Vagina (tissue), 2 donors: ENCODE measurements at regions not wholly inside any gene's neighbourhood (a gene's known extent, or its start where the extent isn't known, plus 50 kb on each side); places are given as distances from the start of the nearest gene placed in this dataset.

Experiments
- POLR2A ChIP-seq, 2 donors: fragments of 450-650 bp; IDR thresholded peaks; one replicate each; pipeline ENCODE4 v1.6.1; 2017; ENCODE audit warnings: antibody characterized with exemption in 2 of 2, mild to moderate bottlenecking in 2 of 2, moderate library complexity in 2 of 2
- POLR2AphosphoS5 ChIP-seq, 2 donors: sonication (generic); formaldehyde crosslinking; IDR thresholded peaks; one replicate each; pipeline ENCODE4 v1.9.0; 2017; ENCODE audit warnings: antibody characterized with exemption in 2 of 2, mild to moderate bottlenecking in 2 of 2, low read depth in 1 of 2; ENCODE audit not compliant: insufficient read depth in 1 of 2
- TF ChIP-seq, protein P1 (sequence below), 3 experiments: fragments of 450-650 bp in 2 of 3; fragments of 200-600 bp in 1 of 3; sonication (generic) in 1 of 3; IDR thresholded peaks; one replicate each; pipeline ENCODE4 v1.5.1; 2017 to 2019; ENCODE audit warnings: antibody characterized with exemption in 3 of 3, mild to moderate bottlenecking in 2 of 3, moderate library complexity in 2 of 3

DNA sequence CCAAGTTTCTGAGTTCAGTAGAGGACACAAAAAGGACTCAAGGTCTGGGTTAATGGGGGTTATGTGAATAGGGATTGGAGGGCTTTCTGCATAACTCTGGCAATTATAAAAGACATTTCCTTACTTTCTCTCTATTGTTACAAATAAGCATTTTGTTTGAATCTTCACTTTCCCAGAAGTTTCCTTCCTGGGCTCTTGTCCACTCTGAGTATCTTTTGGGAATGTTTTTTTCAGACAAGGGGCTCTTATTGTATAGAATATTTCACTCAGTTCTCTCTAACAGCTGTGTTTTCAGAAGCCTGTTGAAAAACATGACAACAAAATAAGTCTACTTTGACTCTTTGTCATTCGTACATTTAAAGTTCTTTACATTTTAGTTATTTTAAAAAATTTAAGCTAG, 57.6 kb upstream of the MAP9 start:
- TF ChIP-seq, protein P1, sequence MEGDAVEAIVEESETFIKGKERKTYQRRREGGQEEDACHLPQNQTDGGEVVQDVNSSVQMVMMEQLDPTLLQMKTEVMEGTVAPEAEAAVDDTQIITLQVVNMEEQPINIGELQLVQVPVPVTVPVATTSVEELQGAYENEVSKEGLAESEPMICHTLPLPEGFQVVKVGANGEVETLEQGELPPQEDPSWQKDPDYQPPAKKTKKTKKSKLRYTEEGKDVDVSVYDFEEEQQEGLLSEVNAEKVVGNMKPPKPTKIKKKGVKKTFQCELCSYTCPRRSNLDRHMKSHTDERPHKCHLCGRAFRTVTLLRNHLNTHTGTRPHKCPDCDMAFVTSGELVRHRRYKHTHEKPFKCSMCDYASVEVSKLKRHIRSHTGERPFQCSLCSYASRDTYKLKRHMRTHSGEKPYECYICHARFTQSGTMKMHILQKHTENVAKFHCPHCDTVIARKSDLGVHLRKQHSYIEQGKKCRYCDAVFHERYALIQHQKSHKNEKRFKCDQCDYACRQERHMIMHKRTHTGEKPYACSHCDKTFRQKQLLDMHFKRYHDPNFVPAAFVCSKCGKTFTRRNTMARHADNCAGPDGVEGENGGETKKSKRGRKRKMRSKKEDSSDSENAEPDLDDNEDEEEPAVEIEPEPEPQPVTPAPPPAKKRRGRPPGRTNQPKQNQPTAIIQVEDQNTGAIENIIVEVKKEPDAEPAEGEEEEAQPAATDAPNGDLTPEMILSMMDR (IDR thresholded peaks at IDR 0.05), result no peak
- TF ChIP-seq POLR2A (IDR thresholded peaks at IDR 0.05), result no peak
- TF ChIP-seq POLR2AphosphoS5 (IDR thresholded peaks at IDR 0.05; ENCODE audit: insufficient read depth in 1 of 2, low read depth in 1 of 2), result no peak
